Neuron (in vitro differentiated cells): ENCODE measurements at regions not wholly inside any gene's neighbourhood (a gene's known extent, or its start where the extent isn't known, plus 50 kb on each side); places are given as distances from the start of the nearest gene placed in this dataset.

Source experiments
- H2AFZ ChIP-seq: one replicate; pipeline ENCODE4 v1.6.1; 2013; ENCODE audit warnings: low read depth, mild to moderate bottlenecking, inconsistent platforms, low read length, moderate library complexity
- H3K27me3 ChIP-seq: one replicate; pipeline ENCODE4 v1.6.1; 2013; ENCODE audit warnings: low read length; ENCODE audit not compliant: insufficient read depth
- H3K36me3 ChIP-seq: one replicate; pipeline ENCODE4 v1.6.1; 2013; ENCODE audit warnings: low read length; ENCODE audit not compliant: insufficient read depth
- H3K4me1 ChIP-seq: one replicate; pipeline ENCODE4 v1.6.1; 2013; ENCODE audit warnings: low read length; ENCODE audit not compliant: insufficient read depth
- H3K4me3 ChIP-seq: 2 replicates; pipeline ENCODE4 v1.5.1; 2013; ENCODE audit warnings: mild to moderate bottlenecking, low read length, moderate library complexity
- H3K9me3 ChIP-seq: one replicate; pipeline ENCODE4 v1.6.1; 2013; ENCODE audit warnings: low read length

GRCh38 chrX:115936008-115936407 lies 234.5 kb upstream of the AGTR2 start:
- H3K9me3 ChIP-seq: peaks cover 3% of the 10 kb centered on the region
- no peak overlapping the region for H2AFZ ChIP-seq

DNA sequence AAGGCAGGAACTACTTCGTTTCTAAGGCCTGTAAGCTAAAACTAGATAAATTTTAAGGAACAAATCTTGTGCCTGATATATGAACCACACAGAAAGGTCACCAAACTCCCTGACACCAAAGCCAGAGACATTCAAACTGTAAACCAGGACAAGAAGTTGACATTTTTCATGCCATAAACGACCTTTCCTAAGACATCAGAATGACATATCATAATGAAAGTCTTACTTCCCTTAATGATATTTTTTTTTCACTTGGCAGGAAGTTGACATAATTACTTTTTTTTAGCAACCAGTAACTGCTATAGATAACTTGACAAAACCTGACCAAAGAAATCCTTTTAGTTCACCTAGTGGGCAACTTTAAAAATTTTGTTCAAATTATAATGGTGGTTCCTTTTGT lies 231.5 kb upstream of the AGTR2 start:
- H3K36me3 ChIP-seq: no peaks in the 10 kb centered on the region
- H3K27me3 ChIP-seq: peaks cover 6% of the 10 kb centered on the region
- H3K9me3 ChIP-seq: peaks cover 3% of the 10 kb centered on the region
- H3K4me1 ChIP-seq: no peaks in the 10 kb centered on the region
- H2AFZ ChIP-seq: no peak overlapping the region
- H3K4me3 ChIP-seq: no peak overlapping the region

More at GRCh38 chrX:115936008-115936407, 234.5 kb upstream of the AGTR2 start:
- Histone ChIP-seq H3K4me1 (no peaks in the 10 kb centered on the region), H3K36me3 (no peaks in the 10 kb centered on the region), H3K4me3 (no peak overlapping the region), H3K27me3 (peaks cover 9% of the 10 kb centered on the region)

- Histone ChIP-seq H3K9me3 (peaks cover 3% of the 10 kb centered on the region), H3K36me3 (no peaks in the 10 kb centered on the region), H2AFZ (no peak overlapping the region), H3K4me1 (no peaks in the 10 kb centered on the region), H3K4me3 (no peak overlapping the region), H3K27me3 (peaks cover 6% of the 10 kb centered on the region)
Measured at GRCh38 chrX:115939636-115940160, 230.8 kb upstream of the AGTR2 start.

DNA sequence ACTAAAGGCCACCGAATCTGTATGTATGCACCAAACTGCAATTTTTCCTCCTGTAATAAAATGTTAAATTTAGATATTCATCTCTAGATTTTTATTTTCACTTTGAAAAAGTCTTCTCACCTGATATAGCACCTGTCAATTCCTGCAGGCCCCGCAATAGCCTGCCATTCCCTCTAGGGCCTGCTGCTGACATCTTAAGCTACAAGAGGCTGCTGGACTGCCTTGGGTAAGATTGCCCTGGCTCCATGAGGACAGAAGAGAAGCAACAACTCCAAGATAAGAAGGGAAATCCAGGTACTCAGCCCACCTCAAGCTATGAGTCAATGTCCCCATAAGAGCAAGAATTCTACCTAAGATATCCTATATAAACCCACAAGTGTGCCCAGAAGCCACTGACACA lies 230.2 kb upstream of the AGTR2 start:
- Histone ChIP-seq H3K4me1 (no peaks in the 10 kb centered on the region), H3K27me3 (peaks cover 6% of the 10 kb centered on the region), H3K36me3 (no peaks in the 10 kb centered on the region), H2AFZ (no peak overlapping the region), H3K4me3 (no peak overlapping the region), H3K9me3 (no peaks in the 10 kb centered on the region)

DNA sequence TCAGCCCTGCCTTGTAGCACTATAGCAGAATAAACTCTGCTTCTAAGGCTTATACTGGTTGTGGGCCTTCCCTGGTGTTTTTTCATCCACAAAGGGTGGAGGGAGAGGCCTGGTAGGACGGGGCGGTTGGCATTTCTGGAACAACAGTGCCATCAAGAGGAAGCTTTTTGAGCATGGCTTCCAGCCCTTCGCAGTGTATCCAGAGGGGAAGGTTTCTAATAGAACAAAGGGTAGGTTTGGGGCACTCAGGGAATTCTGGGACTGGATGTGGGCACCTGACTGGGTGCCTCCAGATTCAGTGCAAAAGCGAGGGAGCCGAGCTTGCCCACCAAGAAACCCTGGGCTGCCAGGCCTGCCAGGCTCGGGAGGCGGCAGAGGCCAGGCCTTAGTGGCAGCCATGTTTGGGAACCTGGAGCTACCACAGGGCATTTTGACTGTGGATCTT lies 229.6 kb upstream of the AGTR2 start:
- Histone ChIP-seq H3K9me3 (no peaks in the 10 kb centered on the region), H3K4me1 (no peaks in the 10 kb centered on the region), H3K36me3 (no peaks in the 10 kb centered on the region), H2AFZ (peak overlapping the region; percentile 39), H3K27me3 (peaks cover 3% of the 10 kb centered on the region), H3K4me3 (peak overlapping the region; percentile 44)

- Histone ChIP-seq H3K27me3 (no peaks in the 10 kb centered on the region), H2AFZ (peak overlapping the region; percentile 39), H3K9me3 (no peaks in the 10 kb centered on the region), H3K4me3 (peak overlapping the region; percentile 44), H3K4me1 (no peaks in the 10 kb centered on the region), H3K36me3 (no peaks in the 10 kb centered on the region)
Measured at GRCh38 chrX:115941388-115941787, 229.2 kb upstream of the AGTR2 start.

GRCh38 chrX:115946059-115946458 lies 224.5 kb upstream of the AGTR2 start:
- H3K4me3 ChIP-seq: no peak overlapping the region
- no peaks in the 10 kb centered on the region for H3K36me3 ChIP-seq
- H3K27me3 ChIP-seq: no peaks in the 10 kb centered on the region
- no peak overlapping the region for H2AFZ ChIP-seq
- H3K9me3 ChIP-seq: no peaks in the 10 kb centered on the region
- peaks cover 6% of the 10 kb centered on the region for H3K4me1 ChIP-seq

DNA sequence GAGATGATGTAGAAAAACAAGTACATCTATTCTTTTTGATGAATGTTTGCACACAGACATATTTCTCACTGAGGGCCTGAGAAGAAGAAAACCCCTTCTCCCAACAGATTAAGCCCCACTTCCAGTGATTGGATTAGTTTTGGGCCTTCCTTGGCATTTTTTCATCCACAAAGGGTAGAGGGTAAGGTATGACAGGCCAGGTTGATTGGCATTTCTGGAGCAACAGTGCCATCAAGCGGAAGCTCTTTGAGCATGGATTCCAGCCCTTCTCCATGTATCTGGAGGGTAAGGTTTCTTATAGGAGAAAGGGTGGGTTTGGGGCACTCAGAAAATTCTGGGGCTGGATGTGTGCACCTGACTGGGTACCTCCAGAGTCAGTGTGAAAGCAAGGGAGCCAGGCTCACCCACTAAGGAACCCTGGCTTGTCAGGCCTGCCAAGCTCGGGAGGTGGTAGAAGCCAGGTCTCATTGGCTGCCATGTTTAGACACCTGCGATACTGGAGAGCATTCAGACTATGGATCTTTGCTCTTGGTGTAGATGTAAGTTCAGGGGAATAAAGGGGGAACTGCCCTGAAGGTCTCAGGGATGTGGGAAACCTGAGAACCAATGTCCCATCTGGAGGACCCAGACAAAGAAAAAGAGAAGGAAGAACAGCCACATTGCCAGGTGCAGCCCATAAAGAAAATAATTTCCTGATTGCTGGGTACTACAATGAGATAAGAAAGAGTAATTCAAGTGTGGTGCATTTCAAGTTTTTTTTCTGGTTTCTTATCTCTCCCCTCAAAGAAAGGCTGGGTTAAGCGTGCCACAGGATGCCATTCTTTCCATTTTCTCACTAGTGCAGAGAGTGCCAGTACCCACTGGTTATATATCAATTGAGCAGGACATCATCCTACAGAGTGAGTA lies 222.3 kb upstream of the AGTR2 start:
- Histone ChIP-seq H3K36me3 (no peaks in the 10 kb centered on the region), H3K4me1 (peaks cover 6% of the 10 kb centered on the region), H3K9me3 (peaks cover under 1% of the 10 kb centered on the region), H3K4me3 (peak overlapping the region; percentile 29), H2AFZ (no peak overlapping the region), H3K27me3 (no peaks in the 10 kb centered on the region)

GRCh38 chrX:115949900-115950822 lies 220.4 kb upstream of the AGTR2 start:
- Histone ChIP-seq H3K36me3 (no peaks in the 10 kb centered on the region), H3K4me3 (peak overlapping the region; percentile 30), H3K9me3 (peaks cover 2% of the 10 kb centered on the region), H3K4me1 (peaks cover 6% of the 10 kb centered on the region), H3K27me3 (no peaks in the 10 kb centered on the region), H2AFZ (no peak overlapping the region)

DNA sequence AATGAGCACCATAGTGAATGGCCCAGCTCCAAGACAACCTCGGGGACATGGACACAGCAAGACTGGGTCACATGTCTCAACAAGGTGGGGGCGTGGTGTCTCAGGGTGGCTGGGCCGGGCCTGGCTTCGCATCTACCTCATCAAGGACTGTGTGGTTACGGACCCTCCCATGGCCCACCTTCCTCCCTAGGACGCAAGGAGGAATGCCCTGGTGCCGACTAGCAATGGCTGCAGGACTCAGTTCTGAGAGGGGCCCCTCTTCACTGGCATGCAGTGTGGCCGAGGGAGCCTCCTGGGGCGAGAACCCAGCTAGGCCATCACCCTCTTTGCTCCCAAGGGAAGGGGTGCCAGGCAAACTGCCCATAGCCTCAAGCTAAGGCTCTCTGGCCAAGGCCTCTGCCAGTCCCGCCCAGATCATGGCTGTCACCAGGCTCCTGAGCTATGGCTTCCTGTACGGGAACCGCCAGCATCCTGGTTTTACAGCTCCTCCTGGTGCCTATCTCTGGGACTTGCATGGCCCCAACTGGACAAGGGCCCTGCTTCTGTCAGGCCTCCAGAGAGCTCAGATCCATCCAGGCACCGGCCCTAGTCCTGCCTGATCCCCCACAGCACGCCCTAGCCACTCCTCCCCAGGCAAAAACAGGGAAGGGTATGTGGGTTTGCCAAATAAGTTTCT lies 218.0 kb upstream of the AGTR2 start:
- no peaks in the 10 kb centered on the region for H3K27me3 ChIP-seq
- H3K4me3 ChIP-seq: no peak overlapping the region
- H2AFZ ChIP-seq: no peak overlapping the region
- no peaks in the 10 kb centered on the region for H3K36me3 ChIP-seq
- peaks cover 2% of the 10 kb centered on the region for H3K9me3 ChIP-seq
- peaks cover 6% of the 10 kb centered on the region for H3K4me1 ChIP-seq

GRCh38 chrX:115957862-115958490 lies 212.6 kb upstream of the AGTR2 start:
- Histone ChIP-seq H3K4me1 (no peaks in the 10 kb centered on the region), H2AFZ (no peak overlapping the region), H3K27me3 (no peaks in the 10 kb centered on the region), H3K36me3 (no peaks in the 10 kb centered on the region), H3K4me3 (no peak overlapping the region), H3K9me3 (peaks cover 2% of the 10 kb centered on the region)

- no peaks in the 10 kb centered on the region for H3K36me3 ChIP-seq
- no peaks in the 10 kb centered on the region for H3K4me1 ChIP-seq
- H2AFZ ChIP-seq: no peak overlapping the region
- H3K27me3 ChIP-seq: no peaks in the 10 kb centered on the region
- H3K9me3 ChIP-seq: no peaks in the 10 kb centered on the region
- H3K4me3 ChIP-seq: no peak overlapping the region
Measured at GRCh38 chrX:115958687-115959359, 211.7 kb upstream of the AGTR2 start.
